Aorta (tissue), 5 donors: ENCODE measurements at regions not wholly inside any gene's neighbourhood (a gene's known extent, or its start where the extent isn't known, plus 50 kb on each side); places are given as distances from the start of the nearest gene placed in this dataset.

Experiments
- ATAC-seq: fragments of 200-7000 bp; cut with Tn5 transposase; one replicate; pipeline ENCODE4 v1.9.1; 2022; ENCODE audit warnings: moderate library complexity; ENCODE audit not compliant: low FRiP score
- DNase-seq, 2 donors: peaks; one replicate each; pipeline ENCODE4 v3.0.0-alpha.2; 2020
- H3K27ac ChIP-seq, 2 donors: one replicate each; pipeline ENCODE4 v1.5.1; 2013; ENCODE audit warnings: low read length in 2 of 2, mild to moderate bottlenecking in 2 of 2, moderate library complexity in 2 of 2, control low read depth in 1 of 2, inconsistent platforms in 1 of 2, low read depth in 1 of 2
- H3K27me3 ChIP-seq, 2 donors: one replicate each; pipeline ENCODE4 v1.6.1; 2013; ENCODE audit warnings: control low read depth in 1 of 2, low read length in 1 of 2, mild to moderate bottlenecking in 1 of 2, moderate library complexity in 1 of 2; ENCODE audit not compliant: insufficient read depth in 2 of 2, control insufficient read depth in 1 of 2
- H3K36me3 ChIP-seq, 2 donors: one replicate each; pipeline ENCODE4 v1.6.1; 2013; ENCODE audit warnings: control low read depth in 1 of 2, low read length in 1 of 2, mild to moderate bottlenecking in 1 of 2; ENCODE audit not compliant: insufficient read depth in 2 of 2, control insufficient read depth in 1 of 2
- H3K4me1 ChIP-seq, 2 donors: one replicate each; pipeline ENCODE4 v1.6.1; 2013; ENCODE audit warnings: low read length in 2 of 2, control low read depth in 1 of 2, mild to moderate bottlenecking in 1 of 2, moderate library complexity in 1 of 2; ENCODE audit not compliant: insufficient read depth in 2 of 2, control insufficient read depth in 1 of 2
- H3K4me3 ChIP-seq, 2 donors: one replicate each; pipeline ENCODE4 v1.5.1; 2013; ENCODE audit warnings: low read length in 2 of 2, control low read depth in 1 of 2, mild to moderate bottlenecking in 1 of 2
- H3K9me3 ChIP-seq: one replicate; pipeline ENCODE4 v1.6.1; 2013; ENCODE audit warnings: mild to moderate bottlenecking, low read length; ENCODE audit not compliant: control insufficient read depth
- WGBS, 2 donors: extraction: QIAGEN DNeasy Blood & Tissue Kit; methylation state at CpG; one replicate each; pipeline ENCODE4 v1.1.7; 2013; 5-methylcytosine and 5-hydroxymethylcytosine counted together
- intact Hi-C, 2 donors: fragments of 100-400 bp; cut with DNase I; formaldehyde crosslinking; loops; one replicate each; pipeline versions ENCODE4 v1.14.2 to v1.15.0; 2022
- donor health status: healthy with polysubstance abuse.
- donor health status: Bipolar disorder and iron deficiency.
- donor health status: DM: no; HTN: no; CAD: no.
- donor health status: DM: no; HTN: no; CAD: no.
- donor health status: DM: yes; HTN: yes; CAD: no.

DNA sequence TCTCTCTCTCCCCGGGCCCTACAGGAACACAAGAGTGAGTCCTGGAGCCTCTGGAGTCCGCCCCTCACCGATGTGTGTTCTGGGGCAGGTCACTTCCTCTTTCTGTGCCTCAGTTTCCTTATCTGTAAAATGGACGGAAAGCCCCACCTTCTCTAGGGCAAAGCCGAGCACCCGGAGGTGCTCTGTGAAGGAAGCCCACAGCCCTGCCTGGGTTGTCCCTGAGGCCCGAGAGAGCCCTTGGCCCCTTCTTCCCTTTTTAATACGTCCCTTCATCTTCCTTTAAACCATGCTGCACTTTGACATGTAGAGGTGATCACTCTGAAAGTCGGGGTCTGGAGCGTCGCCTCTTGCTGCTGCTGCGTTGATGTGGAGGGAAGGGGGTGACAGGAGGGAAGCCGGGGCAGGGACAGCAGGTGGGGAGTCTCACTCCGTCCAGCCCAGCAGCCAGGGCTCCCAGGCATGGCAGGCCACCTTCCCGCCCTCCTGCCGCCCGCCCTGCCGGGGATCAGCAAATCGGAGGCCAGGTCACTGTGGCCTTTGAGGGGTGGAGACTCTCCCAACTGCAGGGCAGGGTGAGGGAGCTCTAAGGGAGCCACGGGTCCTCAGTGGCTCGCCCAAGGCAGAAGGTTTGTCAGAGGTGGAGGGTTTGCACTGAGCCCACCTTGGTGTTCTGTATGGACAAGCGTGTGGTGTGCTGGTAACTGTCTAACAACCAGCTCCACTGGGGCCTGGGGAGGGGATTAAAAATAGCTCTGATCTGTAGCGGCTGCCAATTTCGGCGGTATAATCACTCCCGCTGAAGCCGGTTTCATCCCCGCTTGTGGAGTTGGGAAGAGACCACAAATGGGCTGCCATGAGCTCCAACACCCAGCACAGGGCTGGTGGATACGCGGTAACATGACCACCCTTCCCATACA, 135.9 kb upstream of the ID2 start:
- H3K9me3 ChIP-seq = no peaks in the 10 kb centered on the region
- ATAC-seq (no peak), DNase-seq (peak; percentile 44 to 67)
- 92% methylated on average over 30 of the region's 30 CpGs for WGBS, 2 donors
- H3K27ac ChIP-seq = no peak overlapping the region
- no peaks in the 10 kb centered on the region for H3K4me1 ChIP-seq
- H3K4me3 ChIP-seq = no peak overlapping the region
- H3K36me3 ChIP-seq = no peaks in the 10 kb centered on the region
- intact Hi-C loops = loop anchor here in 1 of 2 donors (10.0 kb wide), 1 partner anchor 129 kb away; no protein-coding TSS in a partner anchor
- no peaks in the 10 kb centered on the region for H3K27me3 ChIP-seq

DNA sequence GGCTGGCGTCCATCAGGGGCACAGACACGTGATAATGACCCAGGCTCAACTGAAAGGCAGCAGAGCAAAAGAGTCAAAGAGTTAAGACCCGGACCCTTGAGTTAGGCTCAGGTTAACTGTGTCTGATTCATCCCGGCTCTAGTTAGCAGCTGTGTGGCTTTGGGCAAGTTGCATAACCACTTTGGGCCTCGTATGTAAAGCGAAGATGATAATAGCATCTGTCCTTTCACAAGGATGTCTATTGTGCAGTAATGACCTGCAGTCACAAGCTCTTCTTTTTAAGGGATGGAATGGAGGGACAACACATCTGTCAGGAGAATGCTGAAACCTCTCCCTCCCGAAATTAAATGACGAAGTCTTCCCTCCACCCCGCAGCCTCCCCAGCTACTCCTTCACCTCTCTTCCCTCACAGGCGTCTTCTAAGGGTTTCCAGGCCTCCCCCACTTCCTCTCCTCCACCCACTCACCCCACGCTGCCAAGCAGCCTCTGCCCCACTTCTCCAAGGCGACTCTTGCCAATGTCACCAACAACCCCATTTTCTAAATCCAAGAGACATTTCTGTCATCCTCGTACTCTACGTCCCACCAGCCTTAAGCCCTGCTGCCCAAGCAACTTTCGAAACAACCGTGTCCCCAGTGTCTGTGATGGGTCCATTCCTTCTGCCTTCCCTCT, 135.1 kb upstream of the ID2 start:
- intact Hi-C loops = loop anchor here in 1 of 2 donors (10.0 kb wide), 1 partner anchor 128 kb away; no protein-coding TSS in a partner anchor
- peak; percentile 51 to 67 for DNase-seq

DNA sequence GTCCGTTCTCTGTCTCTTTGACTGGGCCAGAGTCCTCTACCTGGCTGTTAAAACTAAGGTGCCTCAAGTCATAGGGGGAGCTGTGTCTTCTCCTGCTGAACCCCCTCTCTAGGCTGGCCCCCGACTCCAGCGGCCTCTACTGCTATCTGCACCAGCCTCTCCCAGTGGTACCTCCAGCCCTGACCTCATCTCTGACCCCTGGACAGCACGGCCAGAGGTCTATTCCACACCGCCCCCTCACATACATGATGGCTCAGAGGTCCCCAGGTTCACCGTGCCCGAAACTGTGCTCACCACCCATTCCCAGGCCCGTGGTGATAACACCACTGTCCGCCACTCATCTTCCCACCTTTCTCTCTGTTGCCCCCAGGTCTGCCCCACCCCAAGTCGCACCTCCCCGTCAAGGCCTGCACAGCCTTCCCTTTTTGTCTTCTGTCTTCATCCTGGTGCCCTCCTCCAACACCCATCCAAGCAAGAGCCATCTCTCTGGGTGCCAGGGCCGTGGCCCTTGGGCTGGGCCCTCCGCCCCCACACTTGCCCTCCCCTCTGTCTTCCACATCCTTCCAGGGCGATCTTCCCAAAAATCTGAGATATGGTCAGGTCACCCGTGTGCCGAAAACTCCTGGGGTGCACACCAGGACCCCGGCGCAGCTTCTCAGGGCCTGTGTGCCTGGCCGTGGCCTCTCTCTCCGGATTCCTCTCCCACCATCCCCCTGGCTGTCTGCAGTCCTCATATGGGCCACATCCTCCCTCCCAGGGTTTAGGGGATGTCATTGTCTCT, 134.4 kb upstream of the ID2 start:
- peak; percentile 43 to 57 for DNase-seq
- intact Hi-C loops = loop anchor here in 1 of 2 donors (10.0 kb wide), 1 partner anchor 127 kb away; no protein-coding TSS in a partner anchor
- H3K4me1 ChIP-seq = no peaks in the 10 kb centered on the region
- no peak overlapping the region for H3K4me3 ChIP-seq
- no peak for ATAC-seq
- H3K27me3 ChIP-seq = no peaks in the 10 kb centered on the region
- no peak overlapping the region for H3K27ac ChIP-seq
- WGBS, 2 donors = 96 to 98% methylated on average over 20 of the region's 20 CpGs
- no peaks in the 10 kb centered on the region for H3K9me3 ChIP-seq
- no peaks in the 10 kb centered on the region for H3K36me3 ChIP-seq

More for the DNA sequence above, 135.1 kb upstream of the ID2 start:
- H3K36me3 ChIP-seq = no peaks in the 10 kb centered on the region
- no peaks in the 10 kb centered on the region for H3K4me1 ChIP-seq
- no peak for ATAC-seq
- no peaks in the 10 kb centered on the region for H3K27me3 ChIP-seq
- H3K4me3 ChIP-seq = no peak overlapping the region
- H3K9me3 ChIP-seq = no peaks in the 10 kb centered on the region
- whole genome bisulfite sequencing, 2 donors = 84 to 88% methylated on average over 16 of the region's 16 CpGs
- no peak overlapping the region for H3K27ac ChIP-seq

DNA sequence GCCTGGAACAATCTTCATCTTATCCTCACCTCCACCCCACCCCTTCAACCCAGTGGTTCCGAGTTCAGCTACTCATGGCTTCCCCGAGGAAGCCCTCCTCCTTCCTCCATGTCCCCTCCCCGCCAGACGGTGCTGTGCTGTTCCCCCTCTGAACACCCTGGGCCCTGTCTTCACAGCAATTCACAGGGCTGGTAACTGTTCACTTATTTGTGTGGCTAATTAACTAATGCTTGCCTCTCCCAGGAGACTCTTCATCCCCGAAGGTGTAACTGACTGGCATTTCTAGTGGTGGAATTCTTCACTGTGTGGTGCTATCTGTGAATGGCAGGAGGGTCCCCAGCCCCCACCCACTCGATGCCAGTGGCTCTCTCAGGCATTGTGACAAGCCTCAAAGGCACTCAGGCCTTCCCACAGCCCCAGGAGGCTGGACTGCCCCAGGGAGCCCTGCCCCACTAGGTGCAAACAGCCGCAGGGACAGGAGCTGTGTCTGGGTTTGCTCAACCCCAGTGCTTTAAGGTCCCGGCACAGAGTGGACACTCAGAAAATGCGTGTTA, 133.7 kb upstream of the ID2 start:
- Histone ChIP-seq H3K4me1 (no peaks in the 10 kb centered on the region), H3K27ac (no peak overlapping the region), H3K9me3 (no peaks in the 10 kb centered on the region), H3K4me3 (no peak overlapping the region), H3K36me3 (no peaks in the 10 kb centered on the region), H3K27me3 (no peaks in the 10 kb centered on the region)
- 91 to 92% methylated on average over 9 of the region's 9 CpGs for WGBS, 2 donors
- intact Hi-C loops = loop anchor here in 1 of 2 donors (10.0 kb wide), 1 partner anchor 127 kb away; no protein-coding TSS in a partner anchor
- DNase-seq (peak; percentile 24 to 26), ATAC-seq (no peak)

DNA sequence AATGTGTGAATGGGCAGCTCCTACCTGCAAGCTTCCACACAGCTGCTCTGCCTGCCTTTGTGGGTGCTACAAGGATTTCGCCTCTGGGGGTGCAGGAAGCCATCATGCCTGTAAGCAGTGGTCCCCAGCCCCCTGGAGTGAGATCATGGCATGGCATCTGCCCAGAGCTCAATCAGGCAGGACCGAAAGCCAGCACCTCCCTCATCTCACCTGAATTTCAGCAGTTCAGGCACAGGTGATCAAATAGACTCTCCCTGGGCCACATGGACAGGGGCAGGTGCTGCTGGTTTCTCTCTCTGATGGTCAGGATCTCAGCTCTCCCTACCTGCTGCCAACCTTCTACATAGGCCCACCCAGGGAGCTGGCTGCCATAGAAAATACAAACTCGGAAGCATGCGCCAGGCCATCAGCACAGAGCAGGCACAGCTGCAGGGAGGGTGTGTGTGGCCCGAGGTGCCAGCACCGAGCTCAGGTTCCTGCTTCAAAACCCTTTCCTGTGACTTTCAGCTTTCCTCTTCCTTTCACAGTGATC, 133.2 kb upstream of the ID2 start:
- 85 to 86% methylated on average over 6 of the region's 6 CpGs for WGBS, 2 donors

DNA sequence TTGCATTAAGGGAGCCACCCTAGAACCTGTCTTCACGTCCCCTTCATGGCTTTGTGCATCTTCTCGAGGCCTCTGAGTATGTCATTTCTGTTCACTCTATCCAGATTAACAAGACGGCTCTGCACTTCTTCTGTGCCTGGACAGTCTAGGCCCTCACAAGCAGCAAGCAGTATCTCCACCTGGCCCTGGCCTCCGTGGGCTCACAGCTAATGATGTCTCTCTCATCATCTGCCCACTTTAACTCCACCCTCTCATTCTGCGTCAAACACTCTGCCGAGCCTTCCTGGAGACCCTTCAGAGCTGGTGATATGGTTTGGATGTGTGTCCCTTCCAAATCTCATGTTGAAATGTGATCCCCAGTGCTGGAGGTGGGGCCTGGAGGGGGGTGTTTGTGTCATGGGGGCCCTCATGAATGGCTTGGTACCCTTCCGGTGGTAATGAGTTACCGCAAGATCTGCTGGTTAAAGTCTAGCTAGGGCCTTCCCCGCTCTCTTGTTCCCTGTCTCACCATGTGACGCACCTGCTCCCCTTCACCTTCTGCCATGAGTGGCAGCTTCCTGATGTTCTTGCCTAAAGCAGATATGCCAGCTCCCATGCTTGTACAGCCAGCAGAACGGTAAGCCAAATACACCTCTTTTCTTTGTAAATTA, 132.5 kb upstream of the ID2 start:
- H3K4me3 ChIP-seq = no peak overlapping the region
- intact Hi-C loops = loop anchor here in 1 of 2 donors (10.0 kb wide), 1 partner anchor 125 kb away; no protein-coding TSS in a partner anchor
- WGBS, 2 donors = 94 to 96% methylated on average over 11 of the region's 11 CpGs
- H3K36me3 ChIP-seq = no peaks in the 10 kb centered on the region
- H3K4me1 ChIP-seq = no peaks in the 10 kb centered on the region
- no peak overlapping the region for H3K27ac ChIP-seq
- ATAC-seq (no peak), DNase-seq (peak in 1 of 2 donors; percentile 31)
- no peaks in the 10 kb centered on the region for H3K27me3 ChIP-seq
- no peaks in the 10 kb centered on the region for H3K9me3 ChIP-seq

More for the DNA sequence above, 133.2 kb upstream of the ID2 start:
- Histone ChIP-seq H3K9me3 (no peaks in the 10 kb centered on the region), H3K4me1 (no peaks in the 10 kb centered on the region), H3K27me3 (no peaks in the 10 kb centered on the region), H3K27ac (no peak overlapping the region), H3K36me3 (no peaks in the 10 kb centered on the region), H3K4me3 (no peak overlapping the region)
- ATAC-seq (no peak), DNase-seq (peak; percentile 24 to 40)
- intact Hi-C loops = loop anchor here in 1 of 2 donors (10.0 kb wide), 1 partner anchor 126 kb away; no protein-coding TSS in a partner anchor

DNA sequence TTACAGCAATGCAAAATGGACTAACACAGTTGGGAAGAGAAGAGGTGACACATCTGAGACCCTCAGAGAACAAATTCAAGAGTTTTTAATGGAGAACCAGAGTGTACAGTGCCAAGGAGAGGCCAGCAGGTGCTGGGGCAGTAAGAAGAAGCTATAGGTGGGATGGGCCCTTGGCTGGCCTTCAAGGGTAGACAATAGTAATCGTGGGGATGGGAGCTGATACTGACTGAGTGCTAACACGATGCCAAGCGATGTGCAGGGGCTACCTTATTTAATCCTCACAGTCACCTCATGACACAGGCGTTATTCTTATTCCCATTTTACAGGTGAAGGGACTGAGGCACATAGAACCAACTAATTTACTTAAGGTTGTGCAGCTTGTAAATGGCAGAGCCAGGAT, 131.9 kb upstream of the ID2 start:
- no peak for ATAC-seq
- Histone ChIP-seq H3K4me1 (no peaks in the 10 kb centered on the region), H3K9me3 (no peaks in the 10 kb centered on the region), H3K27me3 (no peaks in the 10 kb centered on the region), H3K4me3 (no peak overlapping the region), H3K36me3 (no peaks in the 10 kb centered on the region), H3K27ac (no peak overlapping the region)
- DNase-seq = peak in 1 of 2 donors; percentile 33
- intact Hi-C loops = loop anchor here in 1 of 2 donors (10.0 kb wide), 1 partner anchor 125 kb away; no protein-coding TSS in a partner anchor
- 98 to 99% methylated on average over 4 of the region's 4 CpGs for WGBS, 2 donors
